Stimulated activated memory B cell treated with anti-CD40 and anti-IgM and Interleukin-4, amounts not matched to agents 10 μg/mL and 1 μg/mL and 100 μg/mL, for 72 hours (primary cell): ENCODE measurements at regions not wholly inside any gene's neighbourhood (a gene's known extent, or its start where the extent isn't known, plus 50 kb on each side); places are given as distances from the start of the nearest gene placed in this dataset.

ENCODE experiments used
- ATAC-seq: fragments of 150-1000 bp; cut with Tn5 transposase; 2 replicates; pipeline ENCODE4 v1.10.0; 2021
- H3K27ac Mint-ChIP-seq: one replicate; pipeline ENCODE4 v1.8.0; 2022; ENCODE audit warnings: mild to moderate bottlenecking, mixed read lengths
- H3K27me3 Mint-ChIP-seq: one replicate; pipeline ENCODE4 v1.8.0; 2022; ENCODE audit warnings: mixed read lengths
- H3K36me3 Mint-ChIP-seq: one replicate; pipeline ENCODE4 v1.8.0; 2022; ENCODE audit warnings: mixed read lengths
- H3K4me1 Mint-ChIP-seq: one replicate; pipeline ENCODE4 v1.8.0; 2022; ENCODE audit warnings: mixed read lengths
- H3K4me3 Mint-ChIP-seq: one replicate; pipeline ENCODE4 v1.8.0; 2022; ENCODE audit warnings: mild to moderate bottlenecking, moderate library complexity, mixed read lengths
- H3K9me3 Mint-ChIP-seq: one replicate; pipeline ENCODE4 v1.8.0; 2022; ENCODE audit warnings: mixed read lengths

DNA sequence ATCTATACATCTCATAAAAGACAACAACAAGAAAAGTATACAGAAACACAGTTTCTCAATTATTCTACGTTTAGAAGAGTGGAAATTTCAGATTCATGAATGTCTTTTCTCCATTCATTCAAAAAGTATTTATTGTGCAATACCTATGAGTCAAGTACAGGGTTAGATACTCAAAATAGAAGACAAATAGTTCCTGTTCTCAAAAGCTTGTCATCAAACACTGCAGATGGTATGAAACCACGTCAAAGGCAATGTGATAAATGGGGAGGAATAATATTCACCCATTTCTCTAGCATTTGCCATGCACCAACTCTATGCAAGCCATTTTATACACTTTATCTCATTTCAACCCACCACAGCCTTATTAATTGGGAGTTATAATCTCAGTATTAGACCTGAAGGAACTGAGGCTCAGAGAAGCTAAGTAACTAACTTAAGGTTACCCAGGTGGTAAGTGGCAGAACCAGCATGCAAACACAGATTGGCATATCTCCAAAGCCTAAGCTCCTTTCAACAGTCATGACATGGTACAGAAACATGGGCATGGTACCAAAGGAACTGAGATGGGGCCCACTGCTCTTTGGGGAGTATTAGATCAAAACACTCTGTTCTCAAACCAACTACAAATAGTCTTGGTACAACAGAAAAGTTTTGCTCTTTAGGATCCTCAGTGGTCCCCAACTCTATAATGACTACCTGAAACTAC, 67.2 kb upstream of the NPAS2 start:
- Mint-ChIP-seq H3K4me1 (no peaks in the 10 kb centered on the region), H3K9me3 (no peaks in the 10 kb centered on the region), H3K27ac (no peak overlapping the region), H3K27me3 (peaks cover 42% of the 10 kb centered on the region), H3K4me3 (no peak overlapping the region), H3K36me3 (no peaks in the 10 kb centered on the region)
- no peak for ATAC-seq

DNA sequence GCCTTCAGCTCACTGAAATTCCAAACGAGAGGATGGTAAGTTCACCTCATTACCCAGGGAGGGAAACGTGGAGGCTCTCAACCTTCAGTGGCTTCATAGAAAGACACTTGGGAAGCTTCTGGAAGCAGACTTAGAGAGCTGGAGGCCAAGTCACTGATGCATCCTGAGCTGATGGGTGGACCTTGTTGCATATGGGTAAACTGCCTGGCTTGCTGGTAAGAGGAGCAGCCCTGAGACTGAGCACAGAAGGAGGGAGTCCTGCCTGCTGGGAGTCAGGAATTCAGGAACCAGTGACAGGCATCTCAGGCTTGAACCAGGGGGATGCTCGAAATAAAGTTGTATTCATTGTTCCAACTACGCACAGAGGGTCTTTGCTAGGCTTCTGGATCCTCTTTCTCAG, 66.5 kb upstream of the NPAS2 start:
- no peaks in the 10 kb centered on the region for H3K36me3 Mint-ChIP-seq
- no peak for ATAC-seq
- H3K4me1 Mint-ChIP-seq = no peaks in the 10 kb centered on the region
- peaks cover 37% of the 10 kb centered on the region for H3K27me3 Mint-ChIP-seq
- H3K4me3 Mint-ChIP-seq = no peak overlapping the region
- peaks cover under 1% of the 10 kb centered on the region for H3K9me3 Mint-ChIP-seq
- H3K27ac Mint-ChIP-seq = no peak overlapping the region

DNA sequence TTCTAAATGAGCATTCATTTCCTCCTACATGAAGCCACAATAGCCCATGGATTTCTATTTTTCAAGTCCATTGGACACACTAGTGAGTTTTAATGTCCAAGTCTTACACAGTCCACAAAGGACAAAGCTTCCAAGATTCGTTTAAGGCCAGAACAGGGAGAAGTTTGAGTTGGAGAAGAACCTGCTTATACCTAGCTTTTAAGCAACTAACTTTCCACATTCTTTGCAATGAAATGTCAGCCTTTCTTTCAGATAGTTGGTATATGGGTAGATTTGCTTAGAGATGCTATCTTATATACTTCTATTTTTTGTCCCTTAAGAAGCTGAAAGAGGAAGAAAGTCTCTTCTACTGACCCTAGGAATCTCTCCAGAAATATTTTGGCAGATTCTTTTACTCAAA, 66.1 kb upstream of the NPAS2 start:
- no peaks in the 10 kb centered on the region for H3K4me1 Mint-ChIP-seq
- no peak overlapping the region for H3K4me3 Mint-ChIP-seq
- peaks cover 5% of the 10 kb centered on the region for H3K9me3 Mint-ChIP-seq
- no peak for ATAC-seq
- H3K27ac Mint-ChIP-seq = no peak overlapping the region
- H3K27me3 Mint-ChIP-seq = peaks cover 41% of the 10 kb centered on the region
- H3K36me3 Mint-ChIP-seq = no peaks in the 10 kb centered on the region

DNA sequence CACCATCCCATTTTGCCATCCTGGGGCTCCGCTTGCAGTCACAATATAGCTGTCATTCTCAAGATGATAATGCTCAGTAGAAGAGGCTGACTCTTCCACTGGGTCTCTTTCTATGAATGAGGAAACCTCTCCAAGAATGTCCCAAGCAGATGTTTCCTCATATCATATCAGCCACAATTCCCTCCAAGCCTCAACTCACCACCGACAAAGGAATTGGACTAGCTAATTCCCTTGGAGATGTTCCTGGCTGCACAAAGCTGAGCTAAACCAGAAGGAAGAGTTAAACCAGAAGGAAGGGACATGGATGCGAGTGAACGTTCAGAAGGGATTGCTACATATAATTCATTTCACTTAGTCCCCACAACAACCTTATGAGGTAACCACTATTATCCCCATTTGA, 65.0 kb upstream of the NPAS2 start:
- no peak for ATAC-seq
- Mint-ChIP-seq H3K4me3 (no peak overlapping the region), H3K9me3 (peaks cover 6% of the 10 kb centered on the region), H3K27ac (no peak overlapping the region), H3K36me3 (no peaks in the 10 kb centered on the region), H3K27me3 (peaks cover 41% of the 10 kb centered on the region), H3K4me1 (no peaks in the 10 kb centered on the region)

DNA sequence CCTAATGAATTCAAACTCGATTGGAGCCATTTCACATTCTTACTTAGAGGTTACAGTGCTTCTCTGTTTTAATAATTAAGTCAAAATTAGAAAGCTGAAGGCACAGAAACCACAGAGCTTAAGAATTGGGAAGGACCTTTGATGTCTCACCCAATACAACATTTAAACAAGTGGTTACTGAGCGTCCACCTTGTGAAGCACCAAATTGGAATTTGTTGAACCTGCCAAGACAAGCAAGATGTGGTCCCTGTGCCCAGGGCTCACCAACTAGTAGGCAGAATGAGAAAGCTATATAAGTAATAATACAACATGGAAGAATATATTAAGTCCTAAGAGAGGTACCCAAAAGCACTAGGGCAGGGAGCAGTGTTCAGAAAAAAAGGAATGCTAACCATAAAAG, 64.5 kb upstream of the NPAS2 start:
- Mint-ChIP-seq H3K4me3 (no peak overlapping the region), H3K27ac (no peak overlapping the region), H3K9me3 (peaks cover 6% of the 10 kb centered on the region), H3K36me3 (no peaks in the 10 kb centered on the region), H3K27me3 (peaks cover 36% of the 10 kb centered on the region), H3K4me1 (no peaks in the 10 kb centered on the region)
- no peak for ATAC-seq

DNA sequence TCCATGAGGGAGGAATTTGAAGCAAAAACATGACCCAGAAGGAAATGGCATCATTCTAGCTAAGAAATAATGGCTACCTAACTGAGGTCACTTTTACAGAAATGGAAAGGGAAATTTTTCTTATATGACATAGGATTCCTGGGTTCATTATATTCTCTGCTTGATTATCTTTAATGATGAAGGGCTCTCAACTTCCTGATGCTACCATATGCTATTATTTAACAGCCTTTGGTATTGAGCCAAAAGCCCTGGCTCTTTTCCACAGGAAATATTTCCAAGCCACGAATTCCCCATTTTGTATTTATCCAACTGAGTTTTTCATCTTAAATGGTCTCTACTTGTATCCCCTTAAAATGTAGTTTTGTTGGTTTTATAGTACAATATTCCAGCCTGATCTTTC, 63.2 kb upstream of the NPAS2 start:
- Mint-ChIP-seq H3K27ac (no peak overlapping the region), H3K36me3 (no peaks in the 10 kb centered on the region), H3K27me3 (peaks cover 34% of the 10 kb centered on the region), H3K4me3 (no peak overlapping the region), H3K9me3 (peaks cover 6% of the 10 kb centered on the region), H3K4me1 (no peaks in the 10 kb centered on the region)
- ATAC-seq = no peak

DNA sequence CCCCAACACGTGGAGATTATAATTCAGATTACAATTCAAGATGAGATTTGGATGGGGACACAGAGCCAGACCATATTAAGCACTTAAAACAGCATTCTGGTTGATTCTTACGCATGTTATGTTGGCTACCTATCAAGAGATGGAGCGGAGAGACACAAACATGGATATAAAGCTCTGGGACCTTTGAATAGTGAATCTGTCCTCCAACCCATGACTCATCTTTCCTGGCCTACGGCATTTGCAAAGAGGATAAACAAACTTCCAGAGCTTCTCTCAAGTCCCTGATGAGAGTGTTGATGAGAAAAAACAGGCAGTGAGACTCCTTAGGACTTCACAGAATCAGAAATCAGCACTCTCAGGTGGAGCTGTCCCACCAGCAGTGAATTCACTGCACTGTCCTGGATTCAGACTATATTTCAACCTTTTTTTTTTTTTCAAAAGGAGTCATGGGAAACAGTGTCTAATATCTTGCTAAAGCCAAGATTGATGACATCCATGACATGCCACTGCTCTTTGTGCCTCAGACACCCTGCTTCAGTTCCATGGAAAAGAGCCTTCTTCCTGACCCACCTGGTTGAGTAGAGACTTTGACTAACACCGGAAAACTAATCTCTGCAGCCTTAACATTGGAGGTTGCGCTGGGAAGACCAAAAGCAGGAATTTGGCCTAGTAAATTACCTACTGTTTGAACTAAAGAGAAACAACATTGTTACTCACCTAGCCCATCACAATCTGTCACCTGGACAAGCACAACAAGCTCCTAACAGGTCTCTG, 62.1 kb upstream of the NPAS2 start:
- peaks cover 34% of the 10 kb centered on the region for H3K27me3 Mint-ChIP-seq
- no peaks in the 10 kb centered on the region for H3K4me1 Mint-ChIP-seq
- no peak overlapping the region for H3K4me3 Mint-ChIP-seq

DNA sequence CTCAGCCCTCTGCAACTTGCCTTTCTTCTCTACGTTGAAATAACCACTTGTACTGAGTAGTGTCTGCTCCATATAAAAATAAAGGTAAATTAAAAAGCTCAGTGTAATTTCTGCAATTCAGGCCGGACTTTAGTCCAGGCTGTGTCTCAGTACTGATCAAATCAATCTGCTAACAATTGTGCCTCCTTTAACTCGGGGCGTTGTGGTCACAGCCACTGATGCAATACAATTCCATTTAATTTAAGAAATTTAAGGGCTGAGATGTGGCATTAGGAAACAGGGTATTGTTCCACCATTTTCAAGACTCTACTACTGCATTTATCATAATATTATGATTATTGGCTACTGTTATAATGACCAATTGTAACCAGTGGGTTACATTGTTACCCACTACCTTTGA, 60.0 kb upstream of the NPAS2 start:
- no peak for ATAC-seq
- no peak overlapping the region for H3K4me3 Mint-ChIP-seq
- no peak overlapping the region for H3K27ac Mint-ChIP-seq
- H3K27me3 Mint-ChIP-seq = peaks cover 42% of the 10 kb centered on the region
- H3K36me3 Mint-ChIP-seq = no peaks in the 10 kb centered on the region
- peaks cover 9% of the 10 kb centered on the region for H3K9me3 Mint-ChIP-seq
- H3K4me1 Mint-ChIP-seq = no peaks in the 10 kb centered on the region

More for the DNA sequence above, 62.1 kb upstream of the NPAS2 start:
- H3K36me3 Mint-ChIP-seq = no peaks in the 10 kb centered on the region
- H3K9me3 Mint-ChIP-seq = peaks cover 6% of the 10 kb centered on the region
- ATAC-seq = no peak
- H3K27ac Mint-ChIP-seq = no peak overlapping the region

DNA sequence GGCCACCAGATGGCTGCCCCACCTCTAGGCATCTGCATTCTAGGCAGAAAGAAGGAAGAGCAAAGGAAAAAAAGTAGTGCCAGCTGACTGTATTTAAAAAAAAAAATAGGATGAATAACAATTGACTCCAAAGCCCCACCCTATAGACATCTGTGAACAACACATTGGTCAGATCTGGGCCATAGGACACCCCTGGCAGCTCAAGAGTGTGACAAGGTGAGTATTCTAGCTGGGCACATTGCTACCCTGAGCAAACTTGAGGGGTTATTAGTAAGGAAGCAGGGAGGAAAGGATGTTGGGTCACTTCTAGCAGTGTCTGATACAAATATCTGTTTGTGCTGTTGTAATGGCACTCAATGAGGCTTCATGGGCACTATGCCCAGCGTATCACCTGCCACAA, 58.6 kb upstream of the NPAS2 start:
- H3K36me3 Mint-ChIP-seq = no peaks in the 10 kb centered on the region
- H3K4me1 Mint-ChIP-seq = no peaks in the 10 kb centered on the region
- peaks cover 53% of the 10 kb centered on the region for H3K27me3 Mint-ChIP-seq
- H3K9me3 Mint-ChIP-seq = peaks cover 9% of the 10 kb centered on the region
- no peak for ATAC-seq
- H3K27ac Mint-ChIP-seq = no peak overlapping the region
- no peak overlapping the region for H3K4me3 Mint-ChIP-seq

DNA sequence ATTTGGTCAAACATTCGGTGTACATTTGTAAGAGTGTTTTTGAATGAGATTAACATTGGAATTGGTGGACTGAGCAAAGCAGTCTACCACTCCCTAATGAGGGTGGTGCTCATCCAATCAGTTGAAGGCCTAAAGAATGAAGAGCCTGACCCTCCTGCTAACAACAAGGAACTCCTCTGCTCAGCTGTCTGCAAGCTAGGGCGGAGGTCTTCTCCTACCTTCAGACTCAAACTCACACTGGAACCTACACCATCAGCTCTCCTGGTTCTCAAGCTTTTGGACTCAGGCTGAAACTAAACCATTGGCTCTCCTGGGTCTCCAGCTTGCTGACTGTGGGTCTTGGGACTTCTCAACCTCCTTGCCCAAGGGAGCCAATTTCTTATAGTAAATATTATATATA, 55.5 kb upstream of the NPAS2 start:
- Mint-ChIP-seq H3K36me3 (no peaks in the 10 kb centered on the region), H3K4me3 (no peak overlapping the region), H3K9me3 (peaks cover 3% of the 10 kb centered on the region), H3K4me1 (no peaks in the 10 kb centered on the region), H3K27me3 (peaks cover 55% of the 10 kb centered on the region), H3K27ac (no peak overlapping the region)
- ATAC-seq = no peak

DNA sequence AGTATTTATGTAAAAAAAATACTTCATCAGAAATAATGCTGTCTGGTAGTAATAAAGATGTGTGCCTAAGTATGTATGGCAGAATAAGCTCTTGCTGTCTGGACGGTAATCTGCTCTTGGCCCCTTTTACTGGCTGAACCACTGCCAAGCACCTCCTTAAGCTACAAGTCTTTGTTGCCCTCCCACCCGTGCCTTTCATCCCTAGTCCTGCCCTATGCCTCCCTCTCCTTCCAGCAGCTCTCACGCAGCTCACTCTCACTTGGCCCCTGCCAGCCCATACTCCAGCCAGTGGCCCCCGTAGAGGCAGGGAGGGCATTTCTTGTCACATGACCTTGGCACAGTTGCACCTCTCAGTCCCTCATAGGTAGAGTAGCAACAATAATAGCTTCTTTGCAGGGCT, 54.5 kb upstream of the NPAS2 start:
- peak; percentile 27 for ATAC-seq
- no peaks in the 10 kb centered on the region for H3K36me3 Mint-ChIP-seq
- peaks cover 55% of the 10 kb centered on the region for H3K27me3 Mint-ChIP-seq
- no peak overlapping the region for H3K27ac Mint-ChIP-seq
- H3K4me3 Mint-ChIP-seq = no peak overlapping the region
- H3K4me1 Mint-ChIP-seq = no peaks in the 10 kb centered on the region
- H3K9me3 Mint-ChIP-seq = peaks cover 3% of the 10 kb centered on the region

DNA sequence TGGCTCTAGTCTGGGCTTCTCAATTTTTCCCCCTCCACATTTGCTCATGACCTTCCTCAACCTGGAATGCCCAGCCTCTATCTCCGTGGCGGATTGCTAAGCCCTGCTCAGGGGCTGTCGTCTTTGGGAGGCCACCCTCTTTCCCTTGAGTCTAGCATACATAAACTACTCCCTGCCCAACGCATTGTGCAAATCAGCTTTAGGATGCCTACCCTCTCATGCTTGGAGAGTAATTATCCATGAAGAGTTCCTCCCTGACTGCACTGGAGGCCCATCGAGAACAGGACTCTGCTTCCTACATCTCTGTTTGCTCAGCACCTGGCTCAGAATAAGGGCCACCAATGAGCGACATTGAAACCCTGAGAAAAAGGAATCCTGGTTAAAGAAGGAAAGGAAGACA, 53.7 kb upstream of the NPAS2 start:
- Mint-ChIP-seq H3K27me3 (peaks cover 54% of the 10 kb centered on the region), H3K36me3 (no peaks in the 10 kb centered on the region), H3K27ac (no peak overlapping the region), H3K9me3 (peaks cover 3% of the 10 kb centered on the region), H3K4me1 (no peaks in the 10 kb centered on the region), H3K4me3 (no peak overlapping the region)
- ATAC-seq = no peak

DNA sequence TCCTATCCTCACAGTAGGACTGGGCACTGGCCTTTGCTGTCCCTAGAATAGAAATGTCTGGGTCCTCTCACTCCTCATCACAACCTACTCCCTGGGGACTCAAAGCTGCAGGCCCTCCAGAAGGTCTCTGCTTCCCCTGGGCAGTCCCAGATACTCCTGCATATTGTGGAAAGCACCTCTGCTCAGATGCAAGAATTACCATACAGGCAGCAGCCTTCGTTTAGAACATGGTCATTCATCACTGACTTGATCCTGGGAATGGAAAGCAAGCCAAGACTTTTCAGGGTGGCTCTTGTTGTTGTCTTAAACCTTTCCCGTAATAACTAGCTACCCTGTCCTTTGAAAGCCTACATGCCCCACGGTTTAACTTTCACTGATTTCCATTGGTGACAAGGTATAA, 53.1 kb upstream of the NPAS2 start:
- Mint-ChIP-seq H3K27ac (no peak overlapping the region), H3K9me3 (peaks cover 3% of the 10 kb centered on the region), H3K27me3 (peaks cover 54% of the 10 kb centered on the region), H3K36me3 (no peaks in the 10 kb centered on the region), H3K4me3 (no peak overlapping the region), H3K4me1 (no peaks in the 10 kb centered on the region)
- ATAC-seq = no peak

DNA sequence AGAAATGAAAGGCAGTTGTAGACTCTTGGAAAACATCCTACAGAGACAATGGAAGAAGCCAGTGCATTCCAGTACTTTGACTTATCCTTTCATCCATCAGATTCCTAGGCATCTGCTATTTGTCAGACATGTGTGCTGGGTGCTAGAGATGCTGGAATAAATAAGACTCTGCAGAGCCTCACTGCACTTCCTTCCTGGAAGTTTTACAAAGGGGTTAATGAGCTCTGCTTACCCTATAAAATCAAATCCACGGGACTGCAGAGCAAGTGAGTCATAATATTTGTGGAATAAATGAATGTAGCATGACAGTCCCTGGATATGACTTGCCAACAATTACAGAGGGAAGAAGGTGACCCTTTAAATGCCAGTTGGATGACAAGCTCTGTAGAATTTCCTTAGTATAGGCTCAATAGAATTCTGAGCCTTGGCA, 52.7 kb upstream of the NPAS2 start:
- Mint-ChIP-seq H3K27ac (no peak overlapping the region), H3K27me3 (peaks cover 54% of the 10 kb centered on the region), H3K4me1 (no peaks in the 10 kb centered on the region), H3K36me3 (no peaks in the 10 kb centered on the region), H3K9me3 (peaks cover 3% of the 10 kb centered on the region), H3K4me3 (no peak overlapping the region)
- no peak for ATAC-seq

DNA sequence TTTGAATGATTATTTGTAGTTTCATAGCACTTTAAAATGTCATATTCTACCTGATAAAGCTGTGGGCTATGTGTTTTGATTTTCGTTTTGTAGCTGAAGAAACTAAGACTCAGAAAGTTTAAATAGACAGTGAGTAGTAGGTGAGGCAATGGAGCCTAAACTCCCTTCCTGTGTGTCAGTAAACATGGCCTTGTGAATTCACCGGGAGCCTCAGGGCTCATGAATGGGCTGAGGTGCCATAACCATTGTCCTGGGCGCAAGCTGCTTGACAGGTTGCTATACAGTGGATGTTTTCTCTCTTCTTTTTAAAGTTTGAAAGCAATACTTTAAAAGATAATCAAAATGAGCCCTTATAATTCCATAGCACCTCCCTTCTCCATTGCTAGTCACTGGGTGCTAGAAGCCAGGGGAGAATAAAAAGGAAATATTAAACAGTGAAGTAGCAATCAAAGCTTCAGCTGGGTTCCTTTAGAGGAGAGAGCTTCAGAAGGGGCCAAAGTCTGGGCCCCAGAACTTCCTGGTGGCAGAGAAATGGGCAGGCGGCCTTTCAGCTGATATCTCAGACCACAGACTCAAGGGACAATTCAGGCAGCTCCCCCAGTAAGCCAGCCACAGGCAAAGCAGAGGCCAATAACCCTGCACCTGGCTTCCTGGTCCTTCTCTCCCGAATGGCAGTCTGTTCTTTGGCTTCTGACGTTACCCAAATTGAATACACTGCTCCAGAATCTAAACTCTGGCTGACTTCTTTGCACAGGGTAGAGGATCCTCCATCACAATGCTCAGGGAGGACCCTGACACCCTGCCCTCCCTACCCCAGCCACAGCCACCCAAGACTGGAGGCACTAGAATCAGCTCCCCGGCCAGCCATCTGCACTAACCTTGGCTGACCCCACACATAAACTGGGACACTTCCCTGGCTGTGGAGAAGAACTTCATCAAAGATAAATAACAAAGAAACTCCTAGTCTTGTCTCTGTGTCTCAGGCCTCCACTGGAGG, 51.8 kb upstream of the NPAS2 start:
- H3K9me3 Mint-ChIP-seq = peaks cover 3% of the 10 kb centered on the region
- no peak overlapping the region for H3K27ac Mint-ChIP-seq
- no peak for ATAC-seq

More for the DNA sequence above, 51.8 kb upstream of the NPAS2 start:
- Mint-ChIP-seq H3K36me3 (no peaks in the 10 kb centered on the region), H3K4me3 (no peak overlapping the region), H3K27me3 (peaks cover 47% of the 10 kb centered on the region), H3K4me1 (no peaks in the 10 kb centered on the region)
